SK-N-DZ (cell line): ENCODE measurements at regions not wholly inside any gene's neighbourhood (a gene's known extent, or its start where the extent isn't known, plus 50 kb on each side); places are given as distances from the start of the nearest gene placed in this dataset.

ENCODE experiments used
- DNase-seq: peaks from one replicate; pipeline ENCODE4 v3.0.0-alpha.2; 2015; ENCODE audit warnings: low spot score

DNA sequence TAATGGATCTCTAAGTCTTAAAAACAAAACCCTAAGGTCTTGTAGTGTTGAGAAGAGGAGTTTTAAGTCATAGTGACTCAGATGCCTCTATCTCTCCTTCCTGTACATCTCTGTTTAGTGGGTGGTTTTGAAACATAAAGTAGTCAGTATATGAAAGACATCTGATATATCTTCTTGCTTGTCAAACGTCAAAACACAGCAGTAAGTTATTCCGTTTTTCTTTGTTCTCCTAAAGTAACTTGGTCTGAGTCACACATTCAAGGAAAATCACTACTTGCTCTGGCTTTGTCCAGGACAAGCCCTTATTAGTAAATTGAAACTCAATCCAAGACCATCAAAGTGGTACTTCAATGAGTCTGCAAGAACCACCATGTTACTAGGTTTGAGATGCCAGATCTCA is 1172.5 kb downstream of the BCL11B start:
- no peak for DNase-seq

DNA sequence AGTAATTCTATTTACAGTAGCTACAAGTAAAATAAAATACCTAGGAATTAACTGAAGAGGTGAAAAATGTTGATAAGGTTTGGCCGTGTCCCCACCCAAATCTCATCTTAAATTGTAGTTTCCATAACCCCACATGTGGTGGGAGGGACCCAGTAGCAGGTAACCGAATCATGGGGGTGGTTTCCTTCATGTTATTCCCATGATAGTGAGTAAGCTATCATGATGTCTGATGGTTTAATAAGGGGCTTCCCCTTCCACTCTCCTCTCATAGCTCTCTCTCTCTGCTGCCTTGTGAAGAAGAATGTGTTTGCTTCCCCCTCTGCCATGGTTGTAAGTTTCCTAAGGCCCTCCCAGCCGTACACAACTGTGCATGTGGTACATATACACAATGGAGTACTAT is 1170.7 kb downstream of the BCL11B start:
- DNase-seq = no peak

DNA sequence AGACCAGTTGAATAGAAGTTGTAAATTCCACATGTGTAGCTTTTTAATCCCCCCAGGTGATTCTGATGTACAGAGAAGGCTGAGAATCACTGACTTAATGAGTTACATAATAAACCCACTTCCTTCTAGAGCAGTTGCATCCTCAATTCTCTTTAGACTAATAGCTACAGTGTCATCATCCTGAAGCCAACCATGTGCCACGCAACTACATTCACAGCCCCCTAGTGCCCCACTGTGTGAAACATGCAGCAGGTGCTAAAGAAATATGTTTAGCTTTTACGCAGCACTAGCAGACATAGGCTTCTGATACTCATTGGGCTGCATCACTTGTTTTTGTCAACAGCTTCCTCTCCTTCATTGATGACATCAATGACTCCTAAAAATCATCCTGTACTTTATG is 1168.3 kb downstream of the BCL11B start:
- no peak for DNase-seq

GRCh38 chr14:98109326-98109725 is 1162.7 kb downstream of the BCL11B start:
- DNase-seq = no peak

- no peak for DNase-seq
These were observed 1159.7 kb downstream of the BCL11B start for GRCh38 chr14:98112194-98112780.

DNA sequence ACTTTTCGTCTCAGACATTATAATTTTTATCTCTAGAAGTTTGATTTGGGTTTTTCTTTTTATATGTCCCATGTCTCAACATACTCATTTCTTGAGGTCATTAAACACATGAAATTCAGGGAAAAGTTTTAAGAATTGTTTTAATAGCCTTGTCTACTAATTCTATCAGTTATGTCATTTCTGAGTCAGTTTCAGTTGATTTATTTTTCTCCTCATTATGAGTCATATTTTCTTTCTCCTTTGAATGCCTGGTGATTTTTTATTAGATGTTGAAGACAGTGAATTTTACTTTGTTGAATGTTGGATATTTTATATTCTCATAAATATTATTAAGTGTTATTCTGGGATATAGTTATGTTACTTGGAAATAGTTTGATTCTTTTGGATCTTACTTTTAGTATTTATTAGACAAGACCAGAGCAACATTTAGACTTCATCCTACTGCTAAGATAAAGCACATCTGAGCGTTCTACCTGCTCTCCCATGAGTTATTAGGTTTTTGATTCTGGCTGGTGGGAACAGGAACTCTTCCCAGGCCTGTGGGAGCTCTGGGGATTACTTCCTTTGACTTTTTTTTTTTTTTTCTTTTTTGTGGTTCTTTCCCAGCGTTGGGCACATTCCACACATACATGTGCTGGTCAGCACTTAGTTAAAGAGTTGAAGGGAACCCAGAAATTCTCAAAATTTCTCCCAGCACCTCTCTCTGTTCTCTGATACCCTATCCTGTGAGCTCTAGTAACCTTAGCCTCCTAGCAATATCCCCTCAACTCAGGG is 1157.7 kb downstream of the BCL11B start:
- no peak for DNase-seq

GRCh38 chr14:98114946-98115345 is 1157.1 kb downstream of the BCL11B start:
- no peak for DNase-seq

- no peak for DNase-seq
These were observed 1153.2 kb downstream of the BCL11B start for GRCh38 chr14:98118749-98119148.

GRCh38 chr14:98119739-98120138 is 1152.3 kb downstream of the BCL11B start:
- no peak for DNase-seq

GRCh38 chr14:98120831-98121464 is 1151.0 kb downstream of the BCL11B start:
- DNase-seq = no peak

DNA sequence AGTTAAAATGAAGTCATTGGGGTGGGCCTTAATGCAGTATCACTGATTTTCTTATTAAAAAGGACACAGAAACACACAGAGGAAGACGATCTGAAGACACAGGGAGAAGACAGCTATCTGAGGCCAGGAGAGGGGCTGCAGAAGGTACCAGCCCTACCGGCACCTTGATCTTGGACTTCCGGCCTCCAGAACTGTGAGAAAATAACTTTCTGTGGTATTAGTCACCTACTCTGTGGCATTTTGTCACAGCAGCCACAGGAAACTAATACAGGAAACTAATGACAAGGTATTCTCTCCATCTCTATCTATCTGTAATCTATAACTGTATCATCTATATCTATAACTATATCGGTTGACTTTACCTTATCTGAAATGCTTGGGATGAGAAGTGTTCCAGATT is 1149.5 kb downstream of the BCL11B start:
- no peak for DNase-seq

- no peak for DNase-seq
These were observed 1141.3 kb downstream of the BCL11B start for GRCh38 chr14:98130691-98131090.

GRCh38 chr14:98131406-98131805 is 1140.6 kb downstream of the BCL11B start:
- no peak for DNase-seq

- no peak for DNase-seq
These were observed 1138.2 kb downstream of the BCL11B start for GRCh38 chr14:98133806-98134205.

DNA sequence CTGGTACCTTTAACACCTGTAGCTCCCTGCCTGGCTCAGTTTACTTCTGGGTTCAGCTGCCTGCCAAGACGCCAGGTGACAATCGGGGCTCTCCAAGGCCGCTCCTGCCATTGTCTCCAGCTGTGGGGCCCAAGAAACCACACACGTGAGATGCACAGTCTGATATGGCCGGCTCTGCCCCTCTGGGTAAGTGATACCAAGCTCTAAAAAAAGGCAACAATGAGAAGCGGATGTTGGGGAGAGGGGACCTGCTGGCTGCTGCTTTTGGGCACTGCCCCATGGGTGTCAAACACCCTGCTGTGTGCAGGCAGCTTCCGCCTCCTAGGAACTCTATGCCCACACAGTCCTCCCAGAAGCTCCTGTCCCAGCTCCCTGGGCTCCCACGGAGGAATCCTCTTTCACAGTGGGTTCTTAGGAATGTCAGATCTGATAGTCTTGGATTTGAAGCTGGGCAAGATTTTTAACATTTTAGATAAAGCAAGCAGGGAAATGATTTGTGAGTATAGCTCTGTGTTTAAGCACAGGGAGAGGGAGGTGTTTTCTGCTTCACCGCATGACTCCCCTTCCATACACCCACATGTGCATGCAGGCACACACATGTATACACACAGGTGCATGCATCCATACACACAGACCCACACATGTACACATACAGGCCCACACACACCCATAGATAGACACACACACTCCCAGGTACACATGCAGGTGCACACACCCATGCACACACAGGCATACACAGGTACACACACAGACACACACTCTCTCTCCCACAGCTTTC is 1135.8 kb downstream of the BCL11B start:
- no peak for DNase-seq

GRCh38 chr14:98137131-98138025 is 1134.6 kb downstream of the BCL11B start:
- no peak for DNase-seq

DNA sequence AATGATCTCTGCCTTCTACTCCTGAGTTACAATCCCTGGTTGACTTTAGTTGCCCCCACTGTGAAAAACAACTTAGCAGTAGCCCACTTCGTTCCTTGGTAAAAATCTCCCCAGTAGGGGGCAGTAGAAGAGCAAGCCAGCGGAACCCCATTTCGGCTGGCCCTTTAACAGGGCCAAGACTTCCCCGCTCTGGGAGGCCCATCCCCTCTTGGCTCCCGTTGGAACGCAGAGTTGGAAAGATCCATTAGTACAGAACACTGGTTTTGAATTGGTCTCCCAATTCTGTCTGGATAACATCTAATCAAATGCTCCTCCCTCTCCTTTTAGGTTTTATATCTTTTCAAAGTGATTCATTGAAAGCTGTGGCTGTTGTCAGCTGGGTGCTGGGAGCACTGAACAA is 1133.3 kb downstream of the BCL11B start:
- DNase-seq = no peak

- no peak for DNase-seq
These were observed 1131.0 kb downstream of the BCL11B start for GRCh38 chr14:98140862-98141530.

- DNase-seq = no peak
These were observed 1128.4 kb downstream of the BCL11B start for GRCh38 chr14:98143566-98143965.

- DNase-seq = no peak
These were observed 1127.0 kb downstream of the BCL11B start for GRCh38 chr14:98144964-98145363.

DNA sequence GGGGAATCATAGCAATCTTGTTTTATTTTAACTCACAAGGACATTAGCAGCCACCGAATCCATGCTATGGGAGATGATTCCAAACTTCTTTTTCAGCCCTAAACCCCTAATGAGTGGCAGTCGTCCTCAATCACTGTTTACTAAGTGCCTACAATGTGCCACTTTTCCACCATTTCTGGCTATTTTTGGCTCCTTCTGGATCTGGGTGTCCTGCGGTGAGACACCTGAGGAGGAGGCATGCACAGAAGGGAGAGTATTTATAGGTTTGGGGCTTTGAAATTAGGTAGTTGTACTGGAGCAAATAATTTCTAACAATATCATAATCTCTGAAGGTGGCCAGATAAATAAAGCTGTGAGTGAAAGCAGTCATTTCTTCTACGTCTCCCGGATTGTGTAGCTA is 1125.6 kb downstream of the BCL11B start:
- DNase-seq = no peak
